Activated CD8-positive, alpha-beta memory T cell treated with anti-CD3 and anti-CD28 coated beads, Interleukin-2, amount 50 U/mL, for 1 hour (primary cell): ENCODE measurements at regions not wholly inside any gene's neighbourhood (a gene's known extent, or its start where the extent isn't known, plus 50 kb on each side); places are given as distances from the start of the nearest gene placed in this dataset.

Experiments used
- DNase-seq: peaks from one replicate; pipeline ENCODE4 v3.0.0-alpha.2; 2020; ENCODE audit errors: extremely low read depth

DNA sequence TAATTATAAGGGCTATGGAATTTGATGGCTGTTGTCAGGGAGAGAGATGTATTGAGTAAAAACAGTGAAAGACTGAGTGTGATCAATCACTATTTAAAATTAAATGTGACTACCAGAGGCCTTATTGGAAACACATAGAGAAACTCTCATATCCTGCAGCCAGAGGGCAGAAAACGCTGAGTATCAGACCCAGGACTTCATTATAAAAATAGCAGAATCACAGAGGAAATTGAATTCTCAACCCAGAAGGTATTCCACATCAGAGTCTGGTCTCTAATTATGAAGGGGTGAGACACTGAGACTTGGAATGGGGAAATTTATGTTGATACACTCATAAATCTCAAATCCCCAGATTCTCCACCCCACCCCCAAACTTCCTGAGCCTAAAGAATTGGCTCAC is 69.5 kb upstream of the IL6 start:
- DNase-seq = no peak

DNA sequence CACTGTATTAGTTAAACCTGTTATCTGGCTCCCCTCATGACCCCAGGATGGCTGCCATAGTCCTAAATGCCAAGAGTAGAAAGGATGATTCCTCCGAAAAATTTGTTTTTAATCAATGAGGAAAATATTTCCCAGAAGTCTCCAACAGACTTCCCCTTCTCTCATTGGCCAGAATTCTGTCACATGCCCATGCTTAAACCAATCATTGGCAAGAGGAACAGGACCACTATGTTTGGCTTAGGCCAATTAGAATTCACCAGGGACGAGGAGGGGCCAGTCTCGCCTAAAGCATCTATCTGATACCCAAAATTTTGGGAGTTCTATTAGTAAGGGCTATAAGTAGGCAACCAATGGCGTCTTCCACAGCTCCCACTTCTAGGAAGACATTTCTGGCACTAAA is 71.2 kb upstream of the IL6 start:
- no peak for DNase-seq

DNA sequence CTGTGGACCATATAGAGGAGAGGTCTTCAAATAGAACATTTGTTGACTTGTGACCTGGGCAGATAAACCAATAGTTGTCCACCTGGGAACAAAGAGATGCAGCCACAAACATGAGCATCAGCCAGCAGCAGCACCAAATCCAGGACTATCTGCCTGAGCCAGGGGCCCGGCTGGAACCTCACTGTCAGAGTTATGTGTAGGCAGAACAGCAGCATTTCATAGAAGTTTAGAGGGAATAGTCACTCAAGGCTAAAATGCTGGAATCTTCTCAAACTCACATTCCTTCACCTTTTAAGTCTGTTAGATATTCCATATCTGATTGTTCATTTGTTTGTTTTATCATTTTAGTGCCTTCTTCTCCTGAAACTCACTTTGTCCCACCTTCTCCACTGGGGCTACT is 72.2 kb upstream of the IL6 start:
- DNase-seq = no peak

DNA sequence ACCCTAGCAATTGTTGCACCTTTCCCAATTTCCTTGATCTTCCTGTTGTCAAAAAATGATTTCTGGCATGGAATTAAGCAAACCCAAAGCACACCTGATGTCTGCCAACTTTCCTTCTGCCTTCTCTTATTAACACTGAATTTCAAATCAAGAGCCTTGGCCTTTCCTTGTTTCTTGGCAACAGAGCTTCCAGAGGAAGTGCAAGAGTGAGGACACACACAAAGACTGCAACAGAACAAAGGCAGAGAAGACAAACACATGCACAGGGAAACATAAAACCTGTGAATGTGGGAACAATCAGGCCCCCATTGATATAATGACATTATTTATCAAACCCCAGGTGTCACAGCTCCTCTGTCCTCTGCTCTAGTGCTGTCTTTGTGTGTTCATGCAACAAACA is 73.0 kb upstream of the IL6 start:
- no peak for DNase-seq

DNA sequence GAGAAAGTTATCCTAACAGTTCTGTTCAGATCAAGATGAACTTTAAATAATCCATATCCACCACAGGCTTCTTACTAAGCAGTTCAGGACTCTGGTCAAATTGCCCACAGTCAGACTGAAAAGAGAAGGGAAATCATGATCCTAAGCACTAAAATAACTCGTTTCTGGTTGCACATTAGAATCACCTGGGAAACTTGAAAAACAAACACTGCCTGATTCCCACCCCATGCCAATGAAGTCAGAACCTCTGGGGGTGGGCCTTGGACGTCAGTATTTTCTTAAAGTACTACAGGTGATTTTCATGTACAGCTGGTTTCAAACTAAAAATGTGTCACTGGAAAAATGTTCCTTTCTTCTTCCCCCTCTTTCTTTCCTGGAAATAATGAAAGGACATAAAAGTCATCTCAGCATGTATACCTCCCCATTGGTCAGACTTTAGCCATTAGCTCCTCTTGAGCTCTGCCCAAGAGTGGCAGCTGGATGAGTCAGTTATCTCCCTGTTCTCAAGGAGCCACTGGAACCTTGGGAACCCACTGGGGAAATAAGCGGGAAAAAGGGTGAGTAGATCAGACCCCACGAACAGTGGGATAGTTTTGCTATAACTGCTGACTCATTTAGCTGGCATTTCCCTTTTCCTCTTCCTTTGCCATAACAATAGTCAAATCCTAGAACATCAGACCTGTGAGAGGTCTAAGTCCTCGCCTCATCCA is 75.3 kb upstream of the IL6 start:
- no peak for DNase-seq

DNA sequence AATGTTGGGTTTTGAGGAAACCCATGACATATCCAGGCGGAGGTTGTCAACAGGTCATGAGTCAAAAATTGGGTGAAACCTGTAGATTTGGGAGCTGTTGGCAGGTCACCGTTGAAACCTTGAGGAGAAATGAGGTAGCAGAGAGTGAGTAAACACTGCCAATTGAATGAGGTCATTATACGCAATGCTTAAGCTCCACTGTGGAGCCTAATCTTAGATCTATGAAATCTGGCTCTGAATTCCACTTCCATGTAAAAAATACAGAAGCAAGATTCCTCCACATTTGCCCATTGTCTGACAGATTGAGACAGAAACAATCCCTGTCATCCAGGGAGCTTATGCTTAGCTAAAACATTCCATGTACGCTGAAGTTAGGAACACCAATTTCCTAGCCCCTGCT is 76.0 kb upstream of the IL6 start:
- no peak for DNase-seq

DNA sequence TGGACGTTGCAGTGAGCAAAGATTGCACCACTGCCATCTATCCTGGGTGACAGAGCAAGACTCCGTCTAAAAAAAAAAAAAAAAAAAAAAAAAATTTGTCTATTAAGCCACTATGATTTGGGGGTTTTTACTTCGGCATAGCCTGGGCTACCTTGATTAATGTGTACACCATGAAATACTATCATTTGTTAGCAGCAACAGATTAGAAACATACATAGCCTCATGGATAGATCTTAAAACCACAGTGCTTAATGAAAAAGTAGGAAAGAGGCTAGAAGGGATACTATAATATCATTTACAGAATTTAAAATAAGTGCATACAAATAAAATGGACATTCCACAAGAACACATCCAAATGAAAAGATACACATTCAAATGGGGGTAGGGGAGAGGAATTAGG is 77.3 kb upstream of the IL6 start:
- DNase-seq = no peak

DNA sequence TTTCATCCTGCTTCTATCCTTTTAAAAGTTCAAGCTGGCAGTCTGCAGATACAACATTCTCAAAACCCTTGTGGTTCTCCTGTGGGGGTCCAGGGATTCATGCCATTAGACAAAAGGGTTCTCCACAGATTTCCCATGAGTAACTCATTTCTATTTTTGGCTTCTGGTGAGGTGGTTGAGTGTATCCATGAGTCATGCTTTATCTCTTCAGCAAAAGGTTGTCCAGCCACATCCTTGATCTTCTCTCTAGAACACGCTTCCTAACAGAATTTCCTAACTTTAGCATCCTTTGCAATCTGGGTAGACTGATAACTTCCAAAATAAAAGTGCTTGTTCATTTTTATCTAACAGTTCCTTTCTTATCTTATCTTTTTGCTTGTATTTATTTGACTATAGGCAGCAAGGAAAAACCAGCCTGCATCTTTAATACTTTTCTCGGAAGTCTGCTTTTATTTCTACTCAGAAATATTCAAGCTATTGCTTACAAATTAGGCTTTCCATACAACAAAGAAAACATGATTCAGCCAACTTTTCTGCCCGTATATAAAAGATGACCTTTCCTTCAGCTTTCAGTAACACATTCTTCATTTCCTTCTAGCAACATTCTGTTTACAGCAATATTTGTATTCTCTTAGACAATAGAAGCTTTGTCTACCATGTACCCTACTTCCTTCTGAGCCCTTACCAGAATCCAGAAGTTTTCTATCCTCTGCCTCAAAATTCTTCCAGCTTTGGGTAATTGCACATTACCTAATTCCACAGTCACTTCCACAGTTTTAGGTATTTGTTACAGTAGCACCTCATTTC is 79.3 kb upstream of the IL6 start:
- no peak for DNase-seq

DNA sequence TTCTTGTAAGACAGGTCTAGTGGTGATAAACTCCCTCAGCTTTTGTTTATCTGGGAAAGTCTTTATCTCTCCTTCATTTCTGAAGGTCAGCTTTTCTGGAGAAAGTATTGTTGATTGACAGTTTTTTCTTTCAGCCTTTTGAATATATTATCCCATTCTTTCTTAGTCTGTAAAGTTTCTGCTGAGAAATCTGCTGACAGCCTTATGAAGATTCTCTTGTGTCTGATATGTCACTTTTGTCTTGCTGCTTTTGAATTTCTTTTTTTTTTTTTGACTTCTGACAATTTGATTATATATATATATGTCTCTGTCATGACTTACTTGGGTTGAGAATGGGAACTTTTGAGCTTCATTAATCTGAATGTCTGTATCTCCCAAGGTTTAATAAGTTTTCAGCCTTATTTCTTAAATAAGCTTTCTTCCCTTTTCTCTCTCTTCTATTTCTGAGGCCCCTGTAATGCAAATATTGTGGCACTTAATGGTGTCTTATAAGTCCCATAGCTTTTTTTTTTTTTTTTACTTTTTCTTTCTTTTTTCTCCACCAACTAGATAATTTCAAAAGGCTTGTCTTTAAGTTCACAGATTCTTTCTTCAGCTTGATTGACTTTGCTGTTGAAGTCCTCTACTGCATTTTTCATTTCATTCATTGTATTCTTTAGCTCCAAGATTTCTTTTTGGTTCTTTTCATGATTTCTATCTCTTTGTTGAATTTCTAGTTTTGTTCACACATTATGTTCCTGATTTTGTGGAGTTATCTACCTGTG is 81.4 kb upstream of the IL6 start:
- no peak for DNase-seq

DNA sequence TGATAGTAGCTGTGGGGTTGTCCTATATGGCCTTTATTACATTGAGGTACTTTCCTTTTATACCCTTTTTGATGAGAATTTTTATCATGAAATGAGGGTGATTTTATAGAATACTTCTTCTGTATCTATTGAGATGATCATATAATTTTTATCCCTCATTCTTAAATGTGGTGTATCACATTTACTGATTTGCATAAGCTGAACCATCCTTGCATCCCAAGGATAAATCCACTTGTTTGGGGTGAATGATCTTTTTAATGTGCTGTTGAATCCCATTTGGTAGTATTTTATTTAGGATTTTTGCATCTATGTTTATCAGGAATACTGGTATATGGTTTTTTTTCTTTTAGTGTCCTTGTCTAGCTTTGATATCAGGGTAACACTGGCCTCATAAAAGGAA is 84.5 kb upstream of the IL6 start:
- DNase-seq = no peak

DNA sequence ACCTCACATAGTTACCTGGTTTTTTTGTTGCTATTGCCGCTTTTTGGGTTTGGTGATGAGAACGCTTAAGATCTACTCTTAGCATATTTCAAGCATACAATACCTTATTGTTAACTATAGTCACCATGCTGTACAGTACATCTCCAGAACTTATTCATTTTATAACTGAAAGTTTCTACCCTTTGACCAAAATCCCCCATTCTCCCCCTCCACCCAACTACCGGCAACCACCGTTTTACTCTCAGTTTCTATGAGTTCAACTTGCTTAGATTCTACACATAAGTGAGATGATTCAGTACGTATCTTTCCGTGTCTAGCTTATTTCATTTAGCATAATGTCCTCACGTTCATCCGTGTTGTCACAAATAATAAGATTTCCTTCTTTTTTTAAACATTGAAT is 86.7 kb upstream of the IL6 start:
- no peak for DNase-seq

DNA sequence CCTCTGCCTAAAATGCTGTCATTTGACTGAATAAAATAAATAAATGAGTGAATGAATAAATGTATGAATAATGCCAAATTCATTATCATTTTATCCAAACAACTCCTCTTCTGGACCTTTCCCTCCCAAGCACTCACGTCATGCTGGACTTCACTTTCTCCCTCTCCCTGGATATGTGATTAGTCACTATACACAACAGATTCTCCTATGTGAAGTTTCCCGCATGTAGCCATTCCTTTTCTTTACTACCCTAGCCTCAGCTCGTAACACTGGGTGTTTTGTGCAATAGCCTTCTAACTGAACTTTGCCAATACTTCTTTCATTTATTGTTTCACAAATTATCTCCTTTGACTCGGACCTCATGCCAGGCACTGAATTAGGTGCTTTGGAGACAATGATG is 87.6 kb upstream of the IL6 start:
- no peak for DNase-seq

DNA sequence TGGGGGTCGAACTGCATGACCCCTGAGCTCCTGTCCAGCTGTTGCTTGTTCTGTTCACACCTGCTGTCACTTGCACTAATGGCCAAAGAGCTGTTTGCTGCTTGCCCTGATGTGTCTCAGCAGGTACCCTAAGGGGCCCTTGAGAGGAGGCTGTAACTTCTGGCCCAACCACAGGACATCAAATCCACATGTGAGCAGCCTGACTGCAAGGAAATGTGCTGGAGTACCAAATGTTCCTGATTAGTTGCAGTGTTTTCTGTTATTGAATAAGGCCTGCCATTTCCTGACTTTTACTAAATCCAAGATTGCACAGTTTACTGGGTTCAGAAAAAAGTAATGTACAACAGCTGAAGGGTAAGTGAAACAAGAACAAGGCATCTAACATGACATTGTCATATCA is 91.7 kb upstream of the IL6 start:
- DNase-seq = no peak

DNA sequence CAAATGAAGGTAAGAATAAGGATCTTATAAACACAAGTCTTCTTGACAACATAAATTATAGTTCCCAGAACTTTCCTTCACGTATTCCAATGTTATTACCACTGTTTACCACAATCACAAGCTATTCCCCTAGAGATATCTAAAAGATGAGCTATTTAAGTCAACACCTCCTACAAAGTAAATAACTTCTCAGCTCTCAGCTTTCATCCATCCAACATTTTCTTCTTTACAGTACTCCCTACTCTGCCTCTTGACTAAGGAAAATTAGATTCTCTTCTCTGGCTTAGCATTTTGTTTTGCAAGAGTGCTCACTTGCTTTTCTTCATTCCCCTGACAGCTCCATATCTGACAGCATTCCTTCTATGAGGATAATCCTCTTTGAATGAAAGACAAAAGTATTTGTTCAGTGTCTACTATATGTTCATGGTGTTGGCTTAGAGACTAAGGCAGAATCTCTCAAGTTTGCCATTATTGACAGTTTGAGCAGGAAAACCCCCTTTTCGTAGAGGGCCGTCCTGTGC is 93.0 kb upstream of the IL6 start:
- DNase-seq = no peak

DNA sequence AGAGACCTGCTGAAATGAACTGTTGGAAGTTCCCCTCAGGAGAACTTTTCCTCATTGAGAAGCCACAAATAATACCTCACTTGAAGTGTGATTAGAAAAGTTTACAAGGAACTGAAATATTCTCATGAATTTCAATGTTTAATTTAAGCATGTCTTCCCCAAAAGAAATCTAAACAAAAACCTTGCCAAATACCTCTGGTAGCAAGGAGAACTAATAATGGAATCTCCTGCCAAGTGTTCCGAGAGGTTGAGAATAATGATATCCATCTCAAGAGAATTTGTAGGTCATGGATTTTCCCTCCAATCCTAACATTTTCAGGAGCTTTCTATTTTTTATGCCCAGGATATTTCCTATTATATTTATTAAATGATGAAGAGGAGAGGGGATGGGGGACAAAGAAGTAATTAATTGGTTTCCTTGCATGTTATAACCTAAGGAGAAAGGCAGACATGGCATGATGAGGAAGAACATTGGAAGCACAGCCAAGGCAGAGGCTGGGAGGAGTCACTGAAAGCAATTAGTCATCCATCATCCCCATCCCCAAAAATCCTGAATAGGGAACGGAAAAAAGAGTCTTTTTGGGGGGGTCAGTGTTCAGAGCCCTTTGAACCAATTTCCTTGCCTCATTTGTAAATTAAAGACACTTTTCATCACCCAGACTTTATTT is 93.6 kb upstream of the IL6 start:
- no peak for DNase-seq

DNA sequence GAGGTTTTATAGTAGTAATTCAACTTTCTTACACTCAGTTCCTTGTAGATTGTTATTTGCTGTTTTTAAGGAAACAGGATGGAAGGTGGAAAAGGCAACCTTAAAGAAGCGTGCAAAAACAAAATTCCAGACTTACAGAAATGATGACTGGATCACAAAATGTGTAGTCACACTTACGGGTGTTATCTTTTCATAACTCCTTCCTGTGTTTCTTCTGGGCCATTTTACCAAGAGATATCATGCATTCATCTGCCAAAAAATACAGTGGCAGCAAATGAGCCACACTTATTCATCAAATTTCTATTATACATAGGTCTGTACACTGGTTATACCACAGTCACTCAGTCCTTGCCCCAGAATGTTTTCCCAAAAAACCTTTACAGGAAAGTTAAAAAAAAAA is 94.3 kb upstream of the IL6 start:
- no peak for DNase-seq

DNA sequence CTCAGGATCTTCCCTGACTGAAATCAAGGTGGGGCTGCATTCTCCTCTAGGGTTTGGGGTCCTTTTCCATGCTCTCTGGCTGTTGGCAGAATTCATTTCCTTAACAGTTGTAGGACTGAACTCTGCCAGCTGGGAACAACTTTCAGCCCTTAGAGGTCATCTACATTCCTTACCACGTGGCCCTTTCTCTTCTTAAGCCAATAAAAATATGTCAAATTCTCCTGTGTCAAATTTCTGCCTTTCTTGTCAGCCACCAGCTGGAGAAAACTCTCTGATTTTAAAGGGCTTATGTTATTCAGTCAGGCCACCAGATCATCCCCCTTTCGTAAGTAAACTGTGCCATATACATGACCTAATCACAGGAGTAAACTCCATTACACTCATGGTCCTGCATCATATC is 95.3 kb upstream of the IL6 start:
- DNase-seq = no peak

DNA sequence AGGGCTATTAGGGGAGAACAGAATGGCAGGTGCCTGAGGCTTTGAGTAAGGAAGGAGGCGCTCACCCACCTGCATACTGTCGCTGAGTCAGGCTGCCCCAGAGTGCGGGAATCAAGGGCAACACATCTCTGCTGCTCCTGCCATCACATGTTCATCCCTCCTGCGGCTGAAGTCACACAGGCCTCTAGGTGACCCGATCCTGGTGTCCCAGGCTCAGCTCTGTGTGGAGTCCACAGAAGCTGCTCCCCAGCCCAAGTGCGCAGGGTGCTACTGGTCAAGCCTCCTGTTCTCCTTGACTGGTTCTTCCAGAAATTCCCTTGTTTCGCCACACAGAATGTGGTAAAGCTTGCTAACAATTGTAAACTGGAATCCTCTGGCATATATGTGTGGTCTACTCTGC is 96.9 kb upstream of the IL6 start:
- no peak for DNase-seq

DNA sequence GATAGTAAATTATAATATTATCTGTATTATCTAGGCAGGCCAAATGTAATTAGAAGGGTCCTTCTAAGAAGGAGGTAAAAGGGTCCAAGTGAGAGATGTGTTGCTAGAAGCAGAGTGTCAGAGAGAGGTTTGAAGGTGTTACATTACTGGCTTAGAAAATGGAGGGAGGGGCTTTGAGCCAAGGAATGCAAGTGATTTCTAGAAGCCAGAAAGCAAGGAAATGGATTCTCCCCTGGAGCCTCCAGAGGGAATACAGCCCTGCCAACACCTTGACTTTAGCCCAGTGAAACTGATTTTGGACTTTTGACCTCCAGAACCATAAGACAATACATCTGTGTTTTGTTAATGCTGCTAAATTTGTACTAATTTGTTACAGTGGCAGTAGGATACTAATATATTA is 97.9 kb upstream of the IL6 start:
- no peak for DNase-seq

DNA sequence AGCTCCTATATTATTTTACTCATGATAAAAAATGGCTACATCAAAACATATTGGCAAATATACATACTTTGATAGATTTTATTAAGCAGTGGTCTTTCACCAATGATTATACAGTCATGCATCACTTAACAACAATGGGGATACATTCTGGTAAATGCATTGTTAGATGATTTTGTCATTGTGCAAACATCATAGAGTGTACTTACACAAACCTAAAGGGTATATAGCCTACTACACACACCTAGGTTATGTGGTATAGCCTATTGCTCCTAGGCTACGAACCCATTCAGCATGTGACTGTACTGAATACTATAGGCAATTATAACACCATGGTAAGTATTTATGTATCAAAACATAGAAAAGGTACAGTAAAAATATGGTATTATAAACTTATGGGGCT is 98.9 kb upstream of the IL6 start:
- DNase-seq = no peak

DNA sequence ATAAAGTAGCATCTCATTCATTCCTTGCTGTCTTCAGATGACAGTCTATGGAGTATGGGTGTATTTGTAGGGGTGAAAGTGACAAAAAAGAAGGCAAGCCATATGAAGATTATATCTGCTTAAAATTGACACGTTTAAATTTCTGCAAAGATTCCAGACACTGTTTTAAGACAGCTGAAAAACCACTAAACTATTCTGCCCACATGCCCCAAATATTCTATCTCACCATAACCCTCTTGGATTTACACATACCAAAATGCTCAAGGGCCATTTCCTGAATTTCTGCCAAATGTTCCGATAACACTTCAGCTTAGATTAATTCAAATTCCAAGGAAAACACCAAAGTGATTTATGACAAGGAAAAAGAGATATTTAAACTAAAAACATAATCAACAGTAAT is 99.9 kb upstream of the IL6 start:
- DNase-seq = no peak

DNA sequence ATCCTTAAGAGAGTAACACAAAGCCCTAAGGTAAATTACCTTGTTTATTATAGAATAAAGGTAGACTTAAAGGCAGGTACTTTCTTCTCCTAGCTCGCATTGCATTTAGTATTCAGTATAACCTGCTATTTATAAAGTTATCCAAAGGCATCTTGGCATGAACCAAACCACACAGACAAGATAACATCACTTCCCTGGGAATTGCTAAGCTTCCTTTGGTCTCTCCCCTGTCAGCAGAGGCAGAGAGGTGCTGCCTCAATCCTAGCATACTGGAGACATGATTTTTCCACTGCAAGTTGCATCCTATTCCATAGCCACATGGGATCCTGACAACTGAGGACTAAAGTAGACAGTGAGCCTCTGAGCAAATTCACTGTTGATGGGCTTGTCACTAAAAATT is 101.7 kb upstream of the IL6 start:
- no peak for DNase-seq
